Activated CD8-positive, alpha-beta T cell treated with anti-CD3 and anti-CD28 coated beads, Interleukin-2, amount 10 ng/mL, durations not matched to agents 7 days and 5 days (primary cell): ENCODE measurements at regions not wholly inside any gene's neighbourhood (a gene's known extent, or its start where the extent isn't known, plus 50 kb on each side); places are given as distances from the start of the nearest gene placed in this dataset.
"Not testable (repeated sequence)": the region's sequence is repeated elsewhere in the genome, so short reads cannot be mapped to it uniquely, and the experiment has no call there.

ENCODE experiments used
- ATAC-seq: fragments of 150-1000 bp; cut with Tn5 transposase; one replicate; pipeline ENCODE4 v1.10.0; 2021; ENCODE audit warnings: moderate library complexity
- CTCF ChIA-PET: fragments of 350-600 bp; sonication (Branson Sonifier 250); formaldehyde crosslinking; loops from one replicate; lab custom pipeline; 2021; ENCODE audit warnings: antibody characterized with exemption; lab: Charles Lee
- POLR2A ChIA-PET: fragments of 350-600 bp; sonication (Branson Sonifier 250); formaldehyde crosslinking; loops from one replicate; lab custom pipeline; 2021; ENCODE audit warnings: antibody characterized with exemption; lab: Charles Lee
- DNase-seq: peaks from one replicate; pipeline ENCODE4 v3.0.0-alpha.2; 2020
- H3K27ac Mint-ChIP-seq: one replicate; pipeline ENCODE4 v1.8.0; 2021; ENCODE audit warnings: mild to moderate bottlenecking, mixed read lengths
- H3K27me3 Mint-ChIP-seq: one replicate; pipeline ENCODE4 v1.8.0; 2021; ENCODE audit warnings: low read depth, mixed read lengths
- H3K36me3 Mint-ChIP-seq: one replicate; pipeline ENCODE4 v1.8.0; 2021; ENCODE audit warnings: low read depth, mixed read lengths
- H3K4me1 Mint-ChIP-seq: one replicate; pipeline ENCODE4 v1.8.0; 2021; ENCODE audit warnings: low read depth, mixed read lengths
- H3K4me3 Mint-ChIP-seq: one replicate; pipeline ENCODE4 v1.8.0; 2021; ENCODE audit warnings: mild to moderate bottlenecking, mixed read lengths
- H3K9me3 Mint-ChIP-seq: one replicate; pipeline ENCODE4 v1.8.0; 2022; ENCODE audit warnings: mixed read lengths; ENCODE audit not compliant: insufficient read depth

DNA sequence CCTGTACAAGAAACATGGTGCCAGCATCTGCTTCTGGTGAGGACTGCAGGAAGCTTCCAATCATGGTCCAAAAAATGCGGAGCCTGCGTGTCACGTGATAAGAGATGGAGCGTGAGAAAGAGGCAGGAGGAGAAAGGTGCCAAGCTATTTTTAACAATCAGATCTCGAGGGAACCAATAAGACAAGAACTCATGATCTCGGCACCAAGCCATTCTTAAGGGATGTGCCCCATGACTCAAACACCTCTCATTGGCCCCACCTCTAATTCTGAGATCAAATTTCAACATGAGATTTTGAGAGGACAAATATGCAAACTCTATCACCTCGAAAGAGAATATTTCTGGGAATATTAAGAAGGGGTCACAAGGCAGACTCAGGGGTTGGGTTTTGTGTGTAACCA is 107.2 kb downstream of the PYDC2 start:
- Mint-ChIP-seq H3K4me3 (no peak overlapping the region), H3K27me3 (no peaks in the 10 kb centered on the region), H3K36me3 (no peaks in the 10 kb centered on the region), H3K9me3 (peaks cover 15% of the 10 kb centered on the region), H3K4me1 (no peaks in the 10 kb centered on the region), H3K27ac (no peak overlapping the region)
- no peak for ATAC-seq
- DNase-seq, result no peak
- POLR2A ChIA-PET, result no interaction called here
- CTCF ChIA-PET, result no interaction called here

DNA sequence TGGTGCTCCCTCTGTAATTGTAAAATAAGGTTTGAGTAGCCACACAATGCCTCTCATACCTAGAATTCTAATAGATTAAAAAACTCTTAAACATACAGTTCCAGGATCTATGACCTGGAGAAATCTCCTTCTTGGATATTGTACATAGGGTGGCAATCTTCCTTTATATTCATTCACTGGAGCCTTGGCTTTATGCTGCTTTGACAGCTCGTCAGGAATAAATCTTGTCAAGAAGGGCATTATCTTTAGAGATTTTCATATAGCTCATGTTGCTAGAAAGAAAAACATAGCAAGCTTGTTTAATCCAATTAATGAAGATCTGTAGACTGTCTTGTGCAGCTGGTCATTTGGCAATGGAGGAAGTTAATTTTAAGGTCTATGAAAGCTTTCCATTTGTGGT is 131.1 kb downstream of the PYDC2 start:
- ChIA-PET POLR2A (no interaction called here), CTCF (no interaction called here)
- no peak overlapping the region for H3K27ac Mint-ChIP-seq
- H3K9me3 Mint-ChIP-seq, result peaks cover 4% of the 10 kb centered on the region
- H3K27me3 Mint-ChIP-seq, result no peaks in the 10 kb centered on the region
- H3K4me3 Mint-ChIP-seq, result no peak overlapping the region
- no peaks in the 10 kb centered on the region for H3K36me3 Mint-ChIP-seq
- no peak for DNase-seq
- no peaks in the 10 kb centered on the region for H3K4me1 Mint-ChIP-seq
- no peak for ATAC-seq

DNA sequence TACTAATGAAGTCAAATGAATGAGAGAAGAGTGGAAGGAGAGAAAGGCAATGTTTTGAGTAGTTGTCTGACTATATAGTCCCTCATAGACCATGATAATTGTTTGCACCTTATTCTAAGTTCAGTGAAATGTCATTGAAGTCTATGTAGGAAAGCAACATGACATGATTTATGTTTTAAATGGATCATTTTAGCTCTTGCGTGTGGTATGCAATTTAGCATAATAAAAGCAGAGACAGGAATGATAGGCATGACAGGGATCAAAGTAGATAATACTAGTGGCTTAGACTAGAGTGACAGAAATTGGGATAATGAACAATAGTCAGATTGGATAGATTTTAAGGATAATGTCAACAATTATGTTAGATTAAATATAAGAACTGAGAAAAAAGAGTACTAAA is 132.5 kb downstream of the PYDC2 start:
- CTCF ChIA-PET, result no interaction called here
- no peaks in the 10 kb centered on the region for H3K36me3 Mint-ChIP-seq
- ATAC-seq, result no peak
- H3K4me3 Mint-ChIP-seq, result no peak overlapping the region
- H3K27me3 Mint-ChIP-seq, result no peaks in the 10 kb centered on the region
- no peak for DNase-seq
- H3K27ac Mint-ChIP-seq, result no peak overlapping the region
- H3K9me3 Mint-ChIP-seq, result peaks cover 8% of the 10 kb centered on the region
- POLR2A ChIA-PET, result no interaction called here
- H3K4me1 Mint-ChIP-seq, result no peaks in the 10 kb centered on the region

DNA sequence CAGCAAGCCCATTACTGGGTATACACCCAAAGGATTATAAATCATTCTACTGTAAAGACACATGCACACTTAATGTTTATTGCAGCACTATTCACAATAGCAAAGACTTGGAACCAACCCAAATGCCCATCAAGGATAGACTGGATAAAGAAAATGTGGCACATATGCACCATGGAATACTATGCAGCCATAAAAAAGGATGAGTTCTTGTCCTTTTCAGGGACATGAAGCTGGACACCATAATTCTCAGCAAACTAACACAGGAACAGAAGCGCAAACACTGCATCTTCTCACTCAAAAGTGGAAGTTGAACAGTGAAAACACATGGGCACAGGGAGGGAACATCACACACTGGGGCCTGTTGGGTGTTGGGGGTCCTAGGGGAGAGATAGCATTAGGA is 154.5 kb downstream of the PYDC2 start:
- ATAC-seq, POLR2A ChIA-PET, CTCF ChIA-PET: not testable (repeated sequence)

DNA sequence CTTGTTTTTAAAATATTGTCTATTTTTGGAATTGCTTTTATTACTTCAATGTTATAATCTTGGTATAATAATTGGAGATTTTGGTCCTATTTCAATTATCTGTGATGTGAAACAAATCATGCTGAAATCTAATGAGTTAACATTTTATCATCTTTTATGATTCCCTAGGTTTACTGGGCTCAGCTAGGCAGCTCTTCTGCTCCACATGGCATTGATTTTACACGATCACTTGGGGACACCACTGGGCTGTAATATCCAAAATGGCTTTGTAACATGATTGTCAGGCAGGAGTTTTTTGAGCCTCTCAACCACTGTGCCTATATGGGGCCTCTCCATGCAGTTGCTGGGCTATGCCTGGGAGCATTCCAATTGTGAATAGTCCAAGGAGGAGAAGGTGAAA is 163.3 kb downstream of the PYDC2 start:
- Mint-ChIP-seq H3K4me1 (no peaks in the 10 kb centered on the region), H3K36me3 (no peaks in the 10 kb centered on the region), H3K27me3 (no peaks in the 10 kb centered on the region), H3K9me3 (no peaks in the 10 kb centered on the region), H3K27ac (no peak overlapping the region), H3K4me3 (no peak overlapping the region)
- ChIA-PET POLR2A (no interaction called here), CTCF (no interaction called here)
- ATAC-seq (no peak), DNase-seq (no peak)

More for the DNA sequence above, 154.5 kb downstream of the PYDC2 start:
- not testable (repeated sequence) for DNase-seq, H3K4me1 Mint-ChIP-seq, H3K36me3 Mint-ChIP-seq, H3K4me3 Mint-ChIP-seq, H3K27me3 Mint-ChIP-seq, H3K27ac Mint-ChIP-seq
- peaks cover 18% of the 10 kb centered on the region for H3K9me3 Mint-ChIP-seq

DNA sequence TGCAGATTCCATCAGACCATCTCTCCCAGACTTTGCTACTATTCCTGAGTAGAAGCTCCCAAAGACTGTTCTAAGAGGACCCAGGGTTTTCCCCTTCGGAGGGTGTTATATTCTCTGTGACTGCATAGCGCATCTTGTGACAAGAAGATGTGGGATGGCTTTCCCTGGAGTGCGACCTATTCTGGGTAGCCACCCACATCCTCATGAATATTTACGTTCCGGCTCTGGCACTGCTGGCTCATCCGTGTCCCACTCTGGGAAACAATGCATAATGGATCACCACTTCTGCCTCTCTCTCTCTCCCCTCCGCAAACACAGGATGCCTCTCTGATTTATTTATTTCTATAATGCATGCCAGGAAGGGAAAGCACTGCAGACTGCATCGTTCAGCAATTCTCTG is 166.1 kb downstream of the PYDC2 start:
- H3K36me3 Mint-ChIP-seq, result no peaks in the 10 kb centered on the region
- H3K4me3 Mint-ChIP-seq, result no peak overlapping the region
- ChIA-PET POLR2A (no interaction called here), CTCF (no interaction called here)
- no peak for ATAC-seq
- H3K27me3 Mint-ChIP-seq, result no peaks in the 10 kb centered on the region
- no peak for DNase-seq
- no peaks in the 10 kb centered on the region for H3K4me1 Mint-ChIP-seq
- no peak overlapping the region for H3K27ac Mint-ChIP-seq
- no peaks in the 10 kb centered on the region for H3K9me3 Mint-ChIP-seq

DNA sequence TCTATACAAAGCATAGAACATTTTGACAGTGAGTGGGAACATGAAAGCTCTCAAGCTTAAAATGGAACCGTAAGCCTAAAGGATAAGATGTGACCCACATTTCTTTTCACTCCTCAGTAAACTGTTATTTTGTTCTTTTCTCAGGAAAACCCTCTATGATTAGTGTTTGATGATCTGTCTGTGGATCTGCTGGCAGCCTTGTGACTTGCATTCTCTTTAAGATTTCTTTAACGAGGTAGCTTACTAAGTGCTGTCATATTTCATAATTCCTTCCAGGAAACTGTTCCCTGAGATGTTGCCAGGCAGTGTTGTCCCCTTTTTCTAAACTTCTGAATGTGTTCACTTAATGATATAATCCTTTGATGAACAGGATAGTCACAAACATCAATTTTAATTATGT is 167.6 kb downstream of the PYDC2 start:
- CTCF ChIA-PET, result no interaction called here
- ATAC-seq (no peak), DNase-seq (no peak)

DNA sequence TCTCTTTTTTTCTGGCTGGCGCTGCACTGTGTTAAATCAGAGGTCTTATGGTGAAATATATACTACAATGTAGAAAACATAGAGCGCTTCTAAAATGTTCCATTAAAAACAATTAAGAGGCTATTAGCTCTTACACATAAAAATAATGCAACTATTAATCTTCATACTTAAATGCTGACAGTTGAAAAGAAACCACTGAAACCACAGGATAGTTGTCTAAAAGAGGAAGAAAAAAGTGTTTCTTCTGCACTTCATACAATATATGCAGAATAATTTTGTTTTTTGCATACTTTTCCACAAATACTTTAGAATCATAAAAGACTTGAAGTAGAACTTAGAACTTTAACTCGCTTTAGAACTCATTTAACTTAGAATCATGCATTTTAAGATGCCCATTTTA is 170.5 kb downstream of the PYDC2 start:
- Mint-ChIP-seq H3K9me3 (peaks cover 3% of the 10 kb centered on the region), H3K4me1 (no peaks in the 10 kb centered on the region), H3K4me3 (no peak overlapping the region), H3K27me3 (no peaks in the 10 kb centered on the region), H3K27ac (no peak overlapping the region), H3K36me3 (no peaks in the 10 kb centered on the region)
- ChIA-PET CTCF (no interaction called here), POLR2A (no interaction called here)
- no peak for DNase-seq
- ATAC-seq, result no peak

More for the DNA sequence above, 167.6 kb downstream of the PYDC2 start:
- Mint-ChIP-seq H3K27me3 (no peaks in the 10 kb centered on the region), H3K9me3 (peaks cover 3% of the 10 kb centered on the region), H3K27ac (no peak overlapping the region), H3K36me3 (no peaks in the 10 kb centered on the region), H3K4me3 (no peak overlapping the region), H3K4me1 (no peaks in the 10 kb centered on the region)
- POLR2A ChIA-PET, result no interaction called here

DNA sequence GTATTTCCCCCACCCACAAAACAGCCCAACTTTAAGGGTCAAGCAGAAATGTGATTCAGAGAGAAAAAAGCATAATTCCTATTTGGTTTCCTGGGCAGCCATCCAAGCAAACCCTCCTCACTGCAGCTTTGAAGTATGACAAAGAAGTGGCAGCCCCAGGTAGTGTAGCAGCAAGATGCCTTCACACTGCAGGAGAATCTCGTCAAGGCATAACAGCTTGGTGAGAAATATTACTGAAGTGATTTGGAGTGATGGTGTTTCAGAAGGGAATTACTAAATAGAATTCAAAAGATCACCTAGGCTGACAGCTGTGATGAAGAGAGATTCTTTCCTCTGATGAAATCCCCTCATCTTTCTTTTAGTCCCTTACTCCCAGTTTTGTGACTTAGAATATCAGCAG is 173.9 kb downstream of the PYDC2 start:
- H3K27me3 Mint-ChIP-seq, result no peaks in the 10 kb centered on the region
- ChIA-PET CTCF (no interaction called here), POLR2A (no interaction called here)
- no peak for ATAC-seq
- no peaks in the 10 kb centered on the region for H3K36me3 Mint-ChIP-seq
- DNase-seq, result no peak
- H3K9me3 Mint-ChIP-seq, result peaks cover 10% of the 10 kb centered on the region
- H3K27ac Mint-ChIP-seq, result no peak overlapping the region
- H3K4me1 Mint-ChIP-seq, result no peaks in the 10 kb centered on the region
- H3K4me3 Mint-ChIP-seq, result no peak overlapping the region

DNA sequence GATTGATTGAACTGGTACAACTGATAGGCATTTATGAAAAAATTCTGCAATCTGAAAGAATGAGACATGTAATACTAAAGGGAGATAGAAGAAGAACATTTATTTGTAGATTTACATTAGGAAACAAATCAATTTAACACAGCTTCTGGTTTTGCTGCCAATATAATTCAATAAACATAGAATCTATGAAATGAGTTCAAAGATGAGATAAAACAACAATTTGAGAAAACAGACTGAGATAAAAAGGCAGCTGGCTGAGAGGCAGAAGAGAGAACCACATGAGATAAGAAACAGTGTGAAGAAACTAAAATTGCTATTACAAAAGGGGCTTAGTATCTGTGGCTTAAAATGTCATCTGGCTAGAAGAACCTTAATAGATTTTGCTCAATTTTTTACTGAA is 176.6 kb downstream of the PYDC2 start:
- POLR2A ChIA-PET, result no interaction called here
- H3K4me1 Mint-ChIP-seq, result no peaks in the 10 kb centered on the region
- H3K9me3 Mint-ChIP-seq, result peaks cover 15% of the 10 kb centered on the region
- H3K27ac Mint-ChIP-seq, result no peak overlapping the region
- DNase-seq, result no peak
- no peak overlapping the region for H3K4me3 Mint-ChIP-seq
- no peaks in the 10 kb centered on the region for H3K36me3 Mint-ChIP-seq
- CTCF ChIA-PET, result no interaction called here
- no peak for ATAC-seq
- H3K27me3 Mint-ChIP-seq, result no peaks in the 10 kb centered on the region

DNA sequence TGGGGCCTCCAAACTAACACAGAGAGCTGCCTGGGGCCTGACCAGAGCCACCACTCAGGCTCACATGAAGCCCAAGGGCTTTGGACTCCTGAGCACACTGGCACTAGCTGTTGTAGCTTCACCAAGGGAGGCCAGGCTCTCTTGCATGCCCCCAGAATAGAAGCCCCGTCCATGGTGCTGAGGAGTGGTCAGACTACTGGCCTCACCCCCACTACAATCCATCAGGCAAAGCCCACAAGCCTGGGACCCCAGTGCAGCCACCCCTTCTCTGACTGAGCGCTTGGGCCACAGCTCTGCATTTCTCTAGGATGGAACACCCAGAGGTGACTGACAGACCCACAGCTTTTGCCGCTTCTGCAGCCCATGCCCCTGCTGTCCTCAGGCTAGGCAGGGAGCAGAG is 180.8 kb downstream of the PYDC2 start:
- no peaks in the 10 kb centered on the region for H3K4me1 Mint-ChIP-seq
- no peak overlapping the region for H3K27ac Mint-ChIP-seq
- peaks cover 36% of the 10 kb centered on the region for H3K9me3 Mint-ChIP-seq
- ATAC-seq (no peak), DNase-seq (no peak)
- no peaks in the 10 kb centered on the region for H3K36me3 Mint-ChIP-seq
- H3K27me3 Mint-ChIP-seq, result no peaks in the 10 kb centered on the region
- ChIA-PET CTCF (no interaction called here), POLR2A (no interaction called here)
- no peak overlapping the region for H3K4me3 Mint-ChIP-seq

DNA sequence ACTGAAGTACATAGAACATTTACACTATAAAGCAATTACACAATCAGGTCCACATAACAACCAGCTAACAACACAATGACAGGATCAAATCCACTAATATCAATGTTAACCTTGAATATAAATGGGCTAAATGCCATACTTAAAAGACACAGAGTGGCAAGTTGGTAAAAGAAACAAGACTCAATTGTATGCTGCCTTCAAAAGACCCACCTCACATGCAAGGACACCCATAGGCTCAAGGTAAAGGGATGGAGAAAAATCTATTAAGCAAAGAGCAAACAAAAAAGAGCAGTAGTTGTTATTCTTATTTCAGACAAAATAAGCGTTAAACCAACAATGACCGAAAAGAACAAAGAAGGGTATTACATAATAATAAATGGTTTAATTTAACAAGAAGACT is 183.3 kb downstream of the PYDC2 start:
- no peaks in the 10 kb centered on the region for H3K4me1 Mint-ChIP-seq
- H3K4me3 Mint-ChIP-seq, result no peak overlapping the region
- CTCF ChIA-PET, result no interaction called here
- no peak for ATAC-seq
- H3K27me3 Mint-ChIP-seq, result no peaks in the 10 kb centered on the region
- no peak overlapping the region for H3K27ac Mint-ChIP-seq
- no peak for DNase-seq
- POLR2A ChIA-PET, result no interaction called here
- peaks cover 37% of the 10 kb centered on the region for H3K9me3 Mint-ChIP-seq
- no peaks in the 10 kb centered on the region for H3K36me3 Mint-ChIP-seq

DNA sequence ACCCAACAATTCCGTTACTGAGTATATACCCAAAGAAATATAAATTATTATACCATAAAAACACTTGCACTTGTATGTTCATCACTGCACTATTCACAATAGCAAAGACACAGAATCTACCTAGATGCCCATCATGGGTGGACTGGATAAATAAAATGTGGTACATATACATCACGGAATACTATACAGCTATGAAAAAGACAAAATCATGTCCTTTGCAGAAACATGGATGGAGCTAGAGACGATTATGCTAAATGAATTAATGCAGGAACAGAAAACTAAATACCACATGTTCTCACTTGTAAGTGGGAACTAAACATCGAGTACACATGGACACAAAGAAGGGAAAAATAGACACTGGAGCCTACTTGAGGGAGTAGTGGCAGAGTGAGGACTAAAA is 185.3 kb downstream of the PYDC2 start:
- peaks cover 35% of the 10 kb centered on the region for H3K9me3 Mint-ChIP-seq
- no peaks in the 10 kb centered on the region for H3K4me1 Mint-ChIP-seq
- H3K27ac Mint-ChIP-seq, result no peak overlapping the region
- no peak for ATAC-seq
- no peak for DNase-seq
- H3K36me3 Mint-ChIP-seq, result no peaks in the 10 kb centered on the region
- POLR2A ChIA-PET, result no interaction called here
- no peak overlapping the region for H3K4me3 Mint-ChIP-seq
- no peaks in the 10 kb centered on the region for H3K27me3 Mint-ChIP-seq
- CTCF ChIA-PET, result no interaction called here
